NCI-H748 (cell line): ENCODE measurements at regions not wholly inside any gene's neighbourhood (a gene's known extent, or its start where the extent isn't known, plus 50 kb on each side); places are given as distances from the start of the nearest gene placed in this dataset.
A peak's percentile ranks its signal among the peaks of the same experiment; 100 is the strongest.

Experiments
- DNase-seq: peaks from one replicate; lab custom pipeline; 2025; ENCODE audit not compliant: unreplicated experiment; lab: John Stamatoyannopoulos, UW

DNA sequence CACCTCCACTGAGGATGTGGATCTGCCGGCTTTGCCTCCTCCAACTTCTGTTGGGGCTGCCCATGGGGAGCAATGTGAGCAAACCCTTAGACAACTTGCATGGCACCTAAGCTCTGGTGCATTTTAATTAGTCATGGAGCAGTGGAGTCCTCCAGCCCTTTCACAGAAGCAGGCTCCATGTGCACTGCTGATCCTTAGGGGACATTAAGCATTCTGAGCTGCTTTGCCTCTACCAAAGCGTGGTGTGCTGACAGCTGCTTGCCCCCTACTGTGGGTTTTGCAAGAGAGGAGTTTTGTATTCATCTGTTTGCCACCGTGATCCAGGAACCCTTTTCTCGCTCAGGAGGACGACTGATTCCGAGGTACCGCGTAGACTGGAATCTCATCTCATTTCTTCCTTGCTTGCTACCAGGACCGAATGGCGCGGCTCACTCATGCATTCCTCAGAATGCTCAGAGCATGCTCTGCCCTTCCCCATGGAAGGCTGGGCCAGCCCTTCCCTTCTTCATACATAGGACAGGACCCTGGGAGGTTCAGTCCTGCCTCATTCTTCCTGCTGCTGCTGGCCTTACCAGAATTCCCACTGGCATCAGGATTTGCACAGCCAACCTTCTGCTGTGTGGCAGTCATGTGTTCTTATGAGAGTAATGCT lies 432.5 kb downstream of the GADD45G start:
- peak; percentile 48 for DNase-seq

GRCh38 chr9:90038763-90039162 lies 434.0 kb downstream of the GADD45G start:
- DNase-seq = peak; percentile 99

DNA sequence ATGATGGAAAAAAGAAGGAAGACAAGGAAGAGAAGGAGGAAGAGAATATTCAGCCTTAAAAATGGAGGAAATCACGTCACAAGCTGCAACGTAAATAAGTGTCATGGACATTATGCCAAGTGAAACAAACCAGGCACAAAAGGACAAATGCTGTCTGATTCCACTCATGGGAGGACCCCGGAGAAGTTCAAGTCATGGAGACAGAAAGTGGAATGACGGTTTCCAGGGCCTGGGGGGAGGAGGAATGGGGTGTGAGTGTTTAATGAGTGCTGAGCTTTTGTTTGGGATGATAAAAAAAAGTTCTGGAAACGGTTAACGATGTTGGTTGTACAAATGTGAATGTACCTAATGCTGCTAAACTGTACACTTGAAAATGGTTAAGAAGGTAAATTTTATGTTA lies 439.5 kb downstream of the GADD45G start:
- peak; percentile 97 for DNase-seq

GRCh38 chr9:90044710-90045151 lies 439.9 kb downstream of the GADD45G start:
- peak; percentile 99 for DNase-seq

- no peak for DNase-seq
Observed at GRCh38 chr9:90046317-90046861, 441.6 kb downstream of the GADD45G start.

DNA sequence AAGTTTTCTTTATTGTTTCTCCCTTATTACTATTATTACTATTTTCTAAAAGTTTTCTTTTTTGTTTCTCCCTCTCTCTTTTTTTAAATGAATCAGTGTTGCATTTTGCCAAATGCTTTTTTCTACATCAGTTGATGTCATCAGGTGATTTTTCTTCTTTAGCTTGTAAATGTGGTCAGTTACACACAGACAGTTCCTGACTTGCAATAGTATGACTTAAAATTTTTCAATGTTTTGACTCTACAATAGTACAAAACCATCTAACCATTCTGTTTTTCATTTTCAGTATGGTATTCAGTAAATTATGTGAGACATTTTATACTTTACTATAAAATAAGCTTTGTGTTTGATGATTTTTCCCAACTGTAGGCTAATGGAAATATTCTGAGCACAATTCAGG lies 443.0 kb downstream of the GADD45G start:
- no peak for DNase-seq

DNA sequence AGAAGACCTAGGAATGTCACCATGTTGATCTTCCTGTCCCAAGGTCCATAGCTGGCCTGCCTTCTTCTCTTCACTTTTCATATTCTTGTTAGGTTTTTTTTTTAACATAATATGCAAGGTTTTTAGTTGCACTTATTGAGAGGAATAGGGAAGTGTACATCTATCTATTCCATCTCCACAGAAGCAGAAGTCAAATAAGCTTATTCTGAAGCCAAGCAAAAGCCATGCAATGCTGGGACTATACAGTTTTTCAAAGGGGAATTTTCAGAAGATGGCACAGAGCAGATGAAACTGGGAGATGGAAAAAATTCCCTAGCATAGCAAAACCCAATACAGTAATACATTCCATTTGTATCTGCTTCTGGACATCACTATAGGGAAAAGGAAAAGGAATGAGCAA lies 447.6 kb downstream of the GADD45G start:
- DNase-seq = no peak

DNA sequence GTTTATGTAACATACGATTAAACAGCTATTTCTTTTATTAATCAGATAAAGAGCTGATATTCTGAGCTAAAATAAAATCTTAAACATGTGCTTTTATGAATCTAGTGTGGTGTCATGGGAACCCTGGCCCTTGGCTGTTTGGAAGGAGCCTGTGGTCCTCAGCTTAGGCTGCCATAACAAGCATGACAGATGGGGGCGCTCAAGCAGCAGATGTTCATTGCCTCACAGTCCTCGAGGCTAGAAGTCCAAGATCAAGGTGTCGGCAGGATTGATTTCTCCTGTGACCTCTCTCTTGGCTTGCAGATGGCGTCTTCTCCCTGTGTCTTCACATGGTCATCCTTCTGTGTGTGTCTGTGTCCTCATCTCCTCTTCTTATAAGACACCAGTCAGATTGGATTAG lies 448.2 kb downstream of the GADD45G start:
- peak; percentile 19 for DNase-seq

DNA sequence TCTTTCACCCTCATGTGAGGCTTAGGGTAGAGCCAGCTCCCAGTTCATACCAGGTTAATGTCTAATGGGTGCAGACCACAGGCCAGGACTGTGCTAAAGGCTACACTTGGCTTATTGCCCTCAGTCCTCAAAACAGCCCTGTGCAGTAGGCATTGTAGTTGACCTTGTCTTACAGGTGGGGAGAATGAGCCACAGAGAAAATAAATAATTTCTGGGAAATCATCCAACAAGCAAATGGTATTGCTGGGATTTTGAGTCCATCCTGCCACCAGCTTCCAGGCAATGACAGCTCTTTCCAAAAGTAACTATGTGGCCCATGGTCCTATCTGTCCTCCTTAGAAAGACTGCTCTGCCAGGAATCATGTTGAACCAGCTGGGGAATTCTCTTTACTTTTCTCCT lies 450.0 kb downstream of the GADD45G start:
- peak; percentile 15 for DNase-seq

DNA sequence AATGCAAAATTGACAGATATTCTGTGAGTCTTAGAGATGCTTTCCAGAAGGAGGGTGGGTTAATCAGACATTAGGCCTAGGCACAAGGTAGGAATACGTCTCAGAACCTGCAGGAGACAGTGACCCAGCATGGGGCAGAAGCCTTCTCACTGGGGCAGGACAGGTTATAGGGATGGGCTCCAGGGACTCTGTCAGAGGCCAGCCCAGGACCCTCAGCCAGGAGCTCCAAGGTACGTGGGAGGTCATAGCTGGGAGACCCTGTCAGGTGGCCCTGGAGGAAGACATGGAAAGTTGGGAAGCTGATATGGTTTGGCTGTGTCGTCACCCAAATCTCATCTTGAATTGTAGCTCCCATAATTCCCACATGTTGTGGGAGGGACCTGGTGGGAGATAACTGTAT lies 450.4 kb downstream of the GADD45G start:
- DNase-seq = no peak

GRCh38 chr9:90057361-90057760 lies 452.5 kb downstream of the GADD45G start:
- no peak for DNase-seq

- no peak for DNase-seq
Observed at GRCh38 chr9:90058182-90058763, 453.5 kb downstream of the GADD45G start.

GRCh38 chr9:90059436-90059835 lies 454.6 kb downstream of the GADD45G start:
- DNase-seq = no peak

GRCh38 chr9:90060256-90060655 lies 455.4 kb downstream of the GADD45G start:
- no peak for DNase-seq

DNA sequence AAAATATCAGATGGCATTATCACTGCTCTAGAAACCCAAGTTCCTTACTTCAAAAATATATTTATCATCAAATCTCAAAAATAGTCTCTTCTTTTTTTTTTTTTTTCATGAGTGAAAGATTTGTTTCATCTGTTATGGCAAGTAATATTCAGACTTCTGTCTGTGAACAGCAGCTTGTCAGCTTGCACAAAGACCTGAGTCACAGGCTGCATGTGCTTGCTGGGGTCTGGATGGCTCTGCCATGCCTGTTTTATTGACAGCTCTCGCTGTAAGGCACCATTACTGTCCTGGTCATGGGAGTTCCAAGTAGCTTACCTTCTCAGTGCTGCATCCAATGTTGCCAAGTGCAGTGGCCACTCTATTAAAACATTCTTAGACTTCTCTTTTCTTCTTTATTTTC lies 456.4 kb downstream of the GADD45G start:
- no peak for DNase-seq

DNA sequence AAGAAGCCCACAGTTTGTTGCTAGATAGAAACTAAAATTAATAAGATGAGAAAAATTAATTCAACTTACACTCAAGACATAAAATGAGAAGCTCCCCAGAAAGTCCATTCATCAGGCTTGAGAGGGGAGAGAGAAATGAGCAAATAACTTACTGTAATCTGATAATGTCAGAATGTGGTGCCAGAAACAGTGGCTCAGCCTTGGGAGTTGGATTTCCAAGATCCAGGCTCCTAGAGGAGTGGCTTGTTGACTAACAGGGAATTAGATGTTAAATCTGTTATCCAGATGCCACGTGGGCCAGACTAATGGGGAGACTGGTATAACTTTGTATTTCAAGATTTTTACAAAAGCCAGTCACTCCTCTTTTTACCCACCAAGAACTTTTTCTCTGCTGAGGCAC lies 458.2 kb downstream of the GADD45G start:
- DNase-seq = no peak

DNA sequence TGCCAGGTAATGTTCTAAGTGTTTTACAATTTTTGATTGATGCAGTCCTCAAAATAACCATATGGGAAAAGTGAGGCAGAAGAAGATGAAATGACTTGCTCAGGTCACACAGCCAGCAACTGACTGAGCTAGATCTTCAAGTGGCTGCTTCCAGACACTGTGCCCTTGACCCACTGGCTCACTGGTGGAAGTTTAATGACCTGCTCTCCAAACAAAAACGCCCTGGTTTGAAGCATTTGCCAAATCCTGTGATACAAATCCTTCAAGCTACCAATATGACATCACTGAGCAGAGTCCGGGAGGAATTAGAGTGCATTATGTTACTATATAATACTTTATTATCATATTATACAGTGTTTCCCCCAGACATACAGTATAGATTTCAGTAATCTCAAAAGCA lies 459.4 kb downstream of the GADD45G start:
- DNase-seq = no peak

DNA sequence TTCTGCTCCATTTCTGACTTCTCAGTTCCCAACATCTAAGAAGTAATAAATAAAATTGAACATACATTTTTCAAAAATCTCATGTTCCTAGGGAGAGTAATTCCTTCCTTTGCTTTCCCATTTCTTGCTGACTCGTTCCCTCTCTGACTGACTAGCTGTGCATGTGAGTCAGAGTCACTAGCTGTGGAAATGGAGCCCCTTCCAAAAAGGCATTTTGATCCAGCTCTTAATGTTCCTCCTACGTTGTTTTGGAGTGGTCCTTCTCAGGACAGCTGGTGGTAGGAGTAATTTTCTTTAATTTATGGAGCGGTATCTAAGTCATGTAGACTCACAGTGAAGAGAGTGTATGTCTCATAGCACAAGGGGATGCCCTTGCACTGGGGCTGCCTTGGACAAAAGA lies 460.2 kb downstream of the GADD45G start:
- no peak for DNase-seq

DNA sequence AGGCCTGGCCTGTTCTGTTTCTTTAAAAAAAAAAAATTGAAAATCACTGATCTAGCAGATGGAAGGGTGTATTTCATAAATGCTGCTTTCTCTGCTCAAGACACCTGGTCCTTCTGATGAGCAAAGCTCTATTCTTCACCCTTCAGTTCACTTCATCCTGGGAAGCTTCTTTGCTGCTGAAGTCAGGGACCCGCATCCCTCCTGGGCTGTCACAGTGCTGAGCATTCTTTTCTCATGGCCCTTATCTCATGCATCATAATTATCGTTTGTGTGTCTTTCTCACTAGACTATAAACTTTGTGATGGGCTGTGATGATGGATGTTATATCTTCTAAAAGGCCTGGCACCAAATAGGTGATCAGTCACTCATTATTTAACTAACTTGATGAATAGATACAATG lies 461.0 kb downstream of the GADD45G start:
- DNase-seq = no peak

DNA sequence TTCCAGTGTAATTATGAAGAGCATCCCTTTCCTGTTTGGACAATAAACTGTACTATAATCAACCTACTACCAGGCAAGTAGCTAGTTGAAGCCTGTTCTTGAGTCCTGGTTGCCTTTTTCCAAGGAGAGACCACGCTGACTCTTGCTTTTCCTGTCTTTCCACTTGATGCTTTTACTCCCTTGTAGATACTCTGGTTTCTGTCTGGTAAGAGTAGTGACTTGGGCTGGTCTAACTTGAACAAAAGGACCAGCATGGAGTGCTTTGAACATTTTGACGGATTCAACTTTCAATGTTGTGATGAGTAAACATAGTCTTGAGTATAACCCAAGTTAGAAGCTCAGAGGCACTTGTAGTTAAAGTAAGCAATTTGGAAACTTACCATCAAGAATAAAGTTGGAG lies 464.3 kb downstream of the GADD45G start:
- DNase-seq = no peak

GRCh38 chr9:90070056-90070455 lies 465.2 kb downstream of the GADD45G start:
- DNase-seq = no peak

DNA sequence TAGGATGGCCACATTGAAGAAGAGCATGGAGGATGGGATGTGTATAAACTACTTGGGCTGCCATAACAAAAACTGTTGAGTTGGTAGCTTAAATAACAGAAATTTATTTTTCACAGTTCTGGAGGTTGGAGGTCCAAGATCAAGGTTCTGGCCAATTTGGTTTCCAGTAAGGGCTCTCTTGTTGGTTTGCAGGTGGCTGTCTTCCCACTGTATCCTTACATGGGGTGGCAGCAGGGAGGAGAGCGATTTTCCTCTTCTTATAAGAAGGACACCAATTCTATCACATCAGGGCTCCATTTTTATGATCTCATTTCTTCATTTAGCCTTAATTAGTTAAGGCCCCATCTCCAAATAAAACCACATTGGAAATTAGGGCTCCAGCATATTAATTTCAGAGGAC lies 465.7 kb downstream of the GADD45G start:
- DNase-seq = no peak
